ENCODE measurements at regions not wholly inside any gene's neighbourhood (a gene's known extent, or its start where the extent isn't known, plus 50 kb on each side); places are given as distances from the start of the nearest gene placed in this dataset.
"Not testable (repeated sequence)": the region's sequence is repeated elsewhere in the genome, so short reads cannot be mapped to it uniquely, and the experiment has no call there.

DNA sequence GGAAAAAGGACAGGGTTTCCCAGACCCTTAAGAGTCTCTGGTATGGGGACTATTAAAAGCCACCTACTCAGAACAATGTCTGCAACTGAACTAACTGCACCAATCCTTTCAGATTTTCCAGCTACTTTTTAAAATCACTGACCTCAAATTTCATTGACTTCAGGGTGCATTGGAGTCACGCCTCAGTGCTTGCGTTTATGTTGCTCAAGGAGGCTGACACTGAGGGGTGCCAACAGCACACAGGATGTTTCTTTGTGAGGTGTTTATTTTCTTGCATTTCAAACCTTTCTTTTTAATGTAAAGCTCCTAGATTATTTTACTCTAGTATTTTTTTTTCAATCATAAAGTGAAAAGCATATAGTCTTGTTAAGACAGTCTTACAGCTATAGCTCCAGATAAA is 402.0 kb upstream of the SLC35B3 start:
- H3K9me3 Mint-ChIP-seq: no peaks in the 10 kb centered on the region
- H2BK12ac ChIP-seq (ENCODE audit: insufficient read length, low read depth, low read length): no peak overlapping the region
- no peak overlapping the region for H3K56ac ChIP-seq (ENCODE audit: insufficient read length, low read depth, low read length)
- H3K4me2 ChIP-seq (ENCODE audit: insufficient read depth, insufficient read length, low read length): no peak overlapping the region
- WGBS (ENCODE audit: extremely low coverage, insufficient read length, low lambda C conversion rate): no CpG with 5 or more reads among the region's 2 CpGs
- no peaks in the 10 kb centered on the region for H4K20me1 ChIP-seq (ENCODE audit: control insufficient read depth, insufficient read depth, insufficient read length)
- H2BK15ac ChIP-seq (ENCODE audit: low read depth, low read length): no peak overlapping the region
- H3K14ac ChIP-seq (ENCODE audit: insufficient read depth, low read length): no peak overlapping the region
- H4K91ac ChIP-seq (ENCODE audit: insufficient read length, low read depth, low read length): no peak overlapping the region
- no peaks in the 10 kb centered on the region for H3K4me1 ChIP-seq (ENCODE audit: insufficient read depth, low read length)
- no peak overlapping the region for H3K9ac ChIP-seq (ENCODE audit: extremely low read depth, insufficient read length, low read length)
- H3K27me3 ChIP-seq (ENCODE audit: insufficient read depth, low read length): no peaks in the 10 kb centered on the region
- DNase-seq: no peak
- no peaks in the 10 kb centered on the region for H3K36me3 Mint-ChIP-seq (ENCODE audit: insufficient read depth in 1 of 3, low read depth in 3 of 3)
- H3T11ph ChIP-seq (ENCODE audit: low read length): no peak overlapping the region
- no peaks in the 10 kb centered on the region for H3K79me1 ChIP-seq (ENCODE audit: insufficient read depth, low read depth, low read length, poor library complexity, severe bottlenecking)
- H2BK20ac ChIP-seq (ENCODE audit: low read depth, low read length, poor library complexity, severe bottlenecking): no peak overlapping the region
- peaks cover 12 to 13% of the 10 kb centered on the region in 2 experiments for H3K4me1 Mint-ChIP-seq
- H4K8ac ChIP-seq (replicated peaks; ENCODE audit: insufficient read length, low read depth, low read length): no peak overlapping the region
- no peak overlapping the region for H2BK5ac ChIP-seq (ENCODE audit: insufficient read length, low read length)
- no peak overlapping the region for H2AK5ac ChIP-seq (ENCODE audit: insufficient read length, low read length)
- H3K27ac Mint-ChIP-seq: no peak overlapping the region
- no peak overlapping the region for H3K27ac ChIP-seq (ENCODE audit: insufficient read length, low read depth, low read length)
- no peak overlapping the region for H2BK120ac ChIP-seq (ENCODE audit: low read depth, low read length, poor library complexity, severe bottlenecking)
- H3K18ac ChIP-seq (ENCODE audit: insufficient read length, low read depth, low read length): no peak overlapping the region
- no peak overlapping the region for H2AFZ ChIP-seq (ENCODE audit: low read length)
- H3K9me3 ChIP-seq (ENCODE audit: control insufficient read depth, low read depth, low read length): no peaks in the 10 kb centered on the region
- H3K27me3 Mint-ChIP-seq (ENCODE audit: low read depth): no peaks in the 10 kb centered on the region
- TF ChIP-seq, protein P1, sequence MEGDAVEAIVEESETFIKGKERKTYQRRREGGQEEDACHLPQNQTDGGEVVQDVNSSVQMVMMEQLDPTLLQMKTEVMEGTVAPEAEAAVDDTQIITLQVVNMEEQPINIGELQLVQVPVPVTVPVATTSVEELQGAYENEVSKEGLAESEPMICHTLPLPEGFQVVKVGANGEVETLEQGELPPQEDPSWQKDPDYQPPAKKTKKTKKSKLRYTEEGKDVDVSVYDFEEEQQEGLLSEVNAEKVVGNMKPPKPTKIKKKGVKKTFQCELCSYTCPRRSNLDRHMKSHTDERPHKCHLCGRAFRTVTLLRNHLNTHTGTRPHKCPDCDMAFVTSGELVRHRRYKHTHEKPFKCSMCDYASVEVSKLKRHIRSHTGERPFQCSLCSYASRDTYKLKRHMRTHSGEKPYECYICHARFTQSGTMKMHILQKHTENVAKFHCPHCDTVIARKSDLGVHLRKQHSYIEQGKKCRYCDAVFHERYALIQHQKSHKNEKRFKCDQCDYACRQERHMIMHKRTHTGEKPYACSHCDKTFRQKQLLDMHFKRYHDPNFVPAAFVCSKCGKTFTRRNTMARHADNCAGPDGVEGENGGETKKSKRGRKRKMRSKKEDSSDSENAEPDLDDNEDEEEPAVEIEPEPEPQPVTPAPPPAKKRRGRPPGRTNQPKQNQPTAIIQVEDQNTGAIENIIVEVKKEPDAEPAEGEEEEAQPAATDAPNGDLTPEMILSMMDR (conservative IDR thresholded peaks at IDR 0.05): no peak
- H3K4ac ChIP-seq (ENCODE audit: low read depth, low read length): no peak overlapping the region
- no peaks in the 10 kb centered on the region for H3K79me2 ChIP-seq (ENCODE audit: insufficient read depth, low read length)
- H3K4me3 Mint-ChIP-seq: no peak overlapping the region
- H4K5ac ChIP-seq (ENCODE audit: insufficient read length, low read depth, low read length): no peak overlapping the region
- no peaks in the 10 kb centered on the region for H3K23me2 ChIP-seq (ENCODE audit: insufficient read length, low read depth, low read length, poor library complexity, severe bottlenecking)
- H3K23ac ChIP-seq (ENCODE audit: insufficient read length, low read depth, low read length): no peak overlapping the region

DNA sequence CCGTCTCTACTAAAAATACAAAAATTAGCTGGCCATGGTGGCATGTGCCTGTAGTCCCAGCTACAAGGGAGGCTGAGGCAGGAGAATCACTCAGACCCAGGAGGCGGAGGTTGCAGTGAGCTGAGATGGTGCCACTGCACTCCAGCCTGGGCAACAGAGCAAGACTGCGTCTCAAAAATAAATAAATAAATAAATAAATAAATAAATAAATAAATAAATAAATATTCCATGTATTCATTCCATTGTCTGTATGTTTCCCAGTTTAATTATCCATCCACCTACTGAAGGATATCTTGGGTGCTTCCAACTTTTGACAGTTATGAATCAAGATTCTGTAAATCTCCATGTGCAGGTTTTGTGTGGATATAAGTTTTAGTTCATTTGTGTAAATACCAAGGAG is 397.4 kb upstream of the SLC35B3 start:
- H2BK20ac ChIP-seq (ENCODE audit: low read depth, low read length, poor library complexity, severe bottlenecking); H2BK120ac ChIP-seq (ENCODE audit: low read depth, low read length, poor library complexity, severe bottlenecking); H3K14ac ChIP-seq (ENCODE audit: insufficient read depth, low read length); H3K4me3 Mint-ChIP-seq; H3K23ac ChIP-seq (ENCODE audit: insufficient read length, low read depth, low read length); H3K27ac ChIP-seq (ENCODE audit: insufficient read length, low read depth, low read length); H4K8ac ChIP-seq (replicated peaks; ENCODE audit: insufficient read length, low read depth, low read length); H3K27me3 ChIP-seq (ENCODE audit: insufficient read depth, low read length); H4K5ac ChIP-seq (ENCODE audit: insufficient read length, low read depth, low read length); H3K36me3 Mint-ChIP-seq (ENCODE audit: insufficient read depth in 1 of 3, low read depth in 3 of 3); H3K4me1 ChIP-seq (ENCODE audit: insufficient read depth, low read length); H3K23me2 ChIP-seq (ENCODE audit: insufficient read length, low read depth, low read length, poor library complexity, severe bottlenecking); H3K9me3 Mint-ChIP-seq; H2AK5ac ChIP-seq (ENCODE audit: insufficient read length, low read length); H3K4ac ChIP-seq (ENCODE audit: low read depth, low read length); H3K27ac Mint-ChIP-seq; H4K20me1 ChIP-seq (ENCODE audit: control insufficient read depth, insufficient read depth, insufficient read length); H2BK5ac ChIP-seq (ENCODE audit: insufficient read length, low read length); H2AFZ ChIP-seq (ENCODE audit: low read length); H2BK15ac ChIP-seq (ENCODE audit: low read depth, low read length); H3K4me2 ChIP-seq (ENCODE audit: insufficient read depth, insufficient read length, low read length); H4K91ac ChIP-seq (ENCODE audit: insufficient read length, low read depth, low read length); H3K79me1 ChIP-seq (ENCODE audit: insufficient read depth, low read depth, low read length, poor library complexity, severe bottlenecking); H3K9me3 ChIP-seq (ENCODE audit: control insufficient read depth, low read depth, low read length); H3K79me2 ChIP-seq (ENCODE audit: insufficient read depth, low read length); DNase-seq; H3K18ac ChIP-seq (ENCODE audit: insufficient read length, low read depth, low read length); H2BK12ac ChIP-seq (ENCODE audit: insufficient read length, low read depth, low read length); H3K9ac ChIP-seq (ENCODE audit: extremely low read depth, insufficient read length, low read length); H3K27me3 Mint-ChIP-seq (ENCODE audit: low read depth); H3T11ph ChIP-seq (ENCODE audit: low read length); H3K56ac ChIP-seq (ENCODE audit: insufficient read length, low read depth, low read length): not testable (repeated sequence)
- no CpG with 5 or more reads among the region's 3 CpGs for WGBS (ENCODE audit: extremely low coverage, insufficient read length, low lambda C conversion rate)
- H3K4me1 Mint-ChIP-seq: peaks cover 12 to 13% of the 10 kb centered on the region in 2 experiments

Measured in H9 (cell line).